Thymus (tissue), 11 donors: ENCODE measurements at regions not wholly inside any gene's neighbourhood (a gene's known extent, or its start where the extent isn't known, plus 50 kb on each side); places are given as distances from the start of the nearest gene placed in this dataset.

Source experiments
- DNase-seq, 9 donors: peaks; one replicate each; pipeline ENCODE4 v3.0.0-alpha.2; 2013; ENCODE audit warnings: low spot score in 9 of 9, low read depth in 6 of 9, missing footprints in 1 of 9
- H3K27ac ChIP-seq, 2 donors: one replicate each; pipeline ENCODE4 v1.5.1; 2013; ENCODE audit warnings: control low read depth in 1 of 2, low read depth in 1 of 2, low read length in 1 of 2, mild to moderate bottlenecking in 1 of 2, moderate library complexity in 1 of 2
- H3K27me3 ChIP-seq, 2 donors: one replicate each; pipeline ENCODE4 v1.5.1; 2013; ENCODE audit warnings: low read length in 1 of 2; ENCODE audit not compliant: control insufficient read depth in 2 of 2, insufficient read depth in 1 of 2
- H3K36me3 ChIP-seq, 2 donors: one replicate each; pipeline ENCODE4 v1.5.1; 2013; ENCODE audit warnings: low read length in 1 of 2, mild to moderate bottlenecking in 1 of 2, moderate library complexity in 1 of 2; ENCODE audit not compliant: control insufficient read depth in 2 of 2, insufficient read depth in 2 of 2
- H3K4me1 ChIP-seq, 2 donors: one replicate each; pipeline ENCODE4 v1.5.1; 2013; ENCODE audit warnings: low read length in 2 of 2; ENCODE audit not compliant: control insufficient read depth in 2 of 2, insufficient read depth in 2 of 2
- H3K4me3 ChIP-seq, 2 donors: one replicate each; pipeline ENCODE4 v1.5.1; 2013; ENCODE audit warnings: low read length in 2 of 2, control low read depth in 1 of 2, mild to moderate bottlenecking in 1 of 2
- H3K9me3 ChIP-seq, 2 donors: one replicate each; pipeline ENCODE4 v1.5.1; 2013; ENCODE audit warnings: low read length in 1 of 2, mild to moderate bottlenecking in 1 of 2; ENCODE audit not compliant: control insufficient read depth in 2 of 2, insufficient read depth in 1 of 2
- WGBS: extraction: QIAGEN DNeasy Blood & Tissue Kit; methylation state at CpG from one replicate; pipeline ENCODE4 v1.1.7; 2013; 5-methylcytosine and 5-hydroxymethylcytosine counted together
- donor health status: healthy.

GRCh38 chr2:173589604-173590275 lies 235.1 kb downstream of the CDCA7 start:
- no peak overlapping the region for H3K4me3 ChIP-seq
- no peaks in the 10 kb centered on the region for H3K27me3 ChIP-seq
- H3K27ac ChIP-seq: no peak overlapping the region
- DNase-seq: no peak
- no peaks in the 10 kb centered on the region for H3K36me3 ChIP-seq
- 94% methylated on average over 3 of the region's 3 CpGs for WGBS
- H3K4me1 ChIP-seq: no peaks in the 10 kb centered on the region
- H3K9me3 ChIP-seq: peaks cover 0 to 8% of the 10 kb centered on the region in 2 donors

- Histone ChIP-seq H3K27ac (no peak overlapping the region), H3K4me3 (no peak overlapping the region), H3K27me3 (no peaks in the 10 kb centered on the region), H3K36me3 (no peaks in the 10 kb centered on the region), H3K4me1 (no peaks in the 10 kb centered on the region), H3K9me3 (peaks cover 0 to 8% of the 10 kb centered on the region in 2 donors)
- no peak for DNase-seq
- 95% methylated on average over 6 of the region's 6 CpGs for WGBS
Measured at GRCh38 chr2:173590276-173590861, 235.7 kb downstream of the CDCA7 start.

GRCh38 chr2:173593109-173593508 lies 238.4 kb downstream of the CDCA7 start:
- Histone ChIP-seq H3K4me1 (no peaks in the 10 kb centered on the region), H3K4me3 (no peak overlapping the region), H3K9me3 (peaks cover 0 to 8% of the 10 kb centered on the region in 2 donors), H3K27ac (no peak overlapping the region), H3K36me3 (no peaks in the 10 kb centered on the region), H3K27me3 (no peaks in the 10 kb centered on the region)
- no peak for DNase-seq

GRCh38 chr2:173596244-173596643 lies 241.6 kb downstream of the CDCA7 start:
- no peaks in the 10 kb centered on the region for H3K36me3 ChIP-seq
- H3K4me1 ChIP-seq: no peaks in the 10 kb centered on the region
- H3K27ac ChIP-seq: no peak overlapping the region
- peaks cover 0 to 8% of the 10 kb centered on the region in 2 donors for H3K9me3 ChIP-seq
- no peak overlapping the region for H3K4me3 ChIP-seq
- DNase-seq: no peak
- no peaks in the 10 kb centered on the region for H3K27me3 ChIP-seq

- no peak overlapping the region for H3K4me3 ChIP-seq
- no peak for DNase-seq
- no peaks in the 10 kb centered on the region for H3K27me3 ChIP-seq
- no peaks in the 10 kb centered on the region for H3K36me3 ChIP-seq
- H3K4me1 ChIP-seq: no peaks in the 10 kb centered on the region
- no peak overlapping the region for H3K27ac ChIP-seq
- no peaks in the 10 kb centered on the region for H3K9me3 ChIP-seq
Measured at GRCh38 chr2:173598525-173598924, 243.9 kb downstream of the CDCA7 start.

GRCh38 chr2:173599821-173600359 lies 245.2 kb downstream of the CDCA7 start:
- H3K9me3 ChIP-seq: no peaks in the 10 kb centered on the region
- H3K27ac ChIP-seq: no peak overlapping the region
- no peaks in the 10 kb centered on the region for H3K36me3 ChIP-seq
- WGBS: 90% methylated on average over 5 of the region's 5 CpGs
- no peaks in the 10 kb centered on the region for H3K27me3 ChIP-seq
- no peak overlapping the region for H3K4me3 ChIP-seq
- no peaks in the 10 kb centered on the region for H3K4me1 ChIP-seq
- no peak for DNase-seq

GRCh38 chr2:173602153-173602795 lies 247.6 kb downstream of the CDCA7 start:
- no peaks in the 10 kb centered on the region for H3K36me3 ChIP-seq
- H3K27me3 ChIP-seq: no peaks in the 10 kb centered on the region
- no peak overlapping the region for H3K27ac ChIP-seq
- no peaks in the 10 kb centered on the region for H3K9me3 ChIP-seq
- no peak for DNase-seq
- no peaks in the 10 kb centered on the region for H3K4me1 ChIP-seq
- H3K4me3 ChIP-seq: no peak overlapping the region
- 97% methylated on average over 6 of the region's 6 CpGs for WGBS

GRCh38 chr2:173605994-173606393 lies 251.3 kb downstream of the CDCA7 start:
- 58% methylated on average over 1 of the region's 1 CpG for WGBS
- Histone ChIP-seq H3K27ac (no peak overlapping the region), H3K4me3 (no peak overlapping the region), H3K4me1 (no peaks in the 10 kb centered on the region), H3K9me3 (no peaks in the 10 kb centered on the region), H3K27me3 (no peaks in the 10 kb centered on the region), H3K36me3 (no peaks in the 10 kb centered on the region)
- no peak for DNase-seq

- DNase-seq: no peak
- H3K27me3 ChIP-seq: no peaks in the 10 kb centered on the region
- H3K27ac ChIP-seq: no peak overlapping the region
- H3K4me1 ChIP-seq: no peaks in the 10 kb centered on the region
- H3K9me3 ChIP-seq: no peaks in the 10 kb centered on the region
- H3K36me3 ChIP-seq: no peaks in the 10 kb centered on the region
- no peak overlapping the region for H3K4me3 ChIP-seq
- 53% methylated on average over 5 of the region's 5 CpGs for WGBS
Measured at GRCh38 chr2:173606619-173607248, 252.1 kb downstream of the CDCA7 start.
